Effector CD8-positive, alpha-beta T cell (primary cell): ENCODE measurements at regions not wholly inside any gene's neighbourhood (a gene's known extent, or its start where the extent isn't known, plus 50 kb on each side); places are given as distances from the start of the nearest gene placed in this dataset.

ENCODE experiments used
- DNase-seq: peaks from one replicate; lab custom pipeline; 2025; lab: John Stamatoyannopoulos, UW

DNA sequence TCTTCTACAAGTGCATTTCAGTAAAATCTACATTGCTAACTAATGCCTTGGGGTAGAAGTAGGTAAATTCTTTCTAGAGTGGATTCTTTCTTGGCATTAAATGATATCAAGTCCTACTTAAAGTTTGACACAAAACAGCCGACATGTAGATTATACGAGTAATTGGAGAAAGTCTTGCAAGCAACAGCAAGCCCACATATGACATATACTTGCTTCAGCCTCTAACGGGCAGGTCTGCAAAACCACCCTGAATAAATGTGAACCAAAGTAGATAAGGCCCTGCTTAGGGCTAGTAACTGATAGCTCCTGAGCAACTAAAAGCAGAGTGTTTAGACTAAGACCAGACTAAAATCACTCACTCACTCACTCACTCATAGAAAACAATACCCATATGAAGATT, 203.2 kb downstream of the LTN1 start:
- no peak for DNase-seq

DNA sequence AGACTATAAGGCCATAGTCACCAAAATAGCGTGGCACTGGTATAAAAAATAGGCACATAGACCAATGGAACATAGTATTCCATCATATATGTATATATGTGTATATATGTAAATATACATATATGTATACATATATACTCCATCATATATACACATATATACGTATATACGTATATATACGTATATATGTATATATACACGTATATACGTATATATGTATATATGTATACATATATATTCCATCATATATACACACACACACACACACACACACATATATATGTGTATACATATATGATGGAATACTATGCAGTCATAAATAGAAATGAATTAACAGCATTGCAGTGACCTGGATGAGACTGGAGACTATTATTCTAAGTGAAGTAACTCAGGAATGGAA, 204.6 kb downstream of the LTN1 start:
- no peak for DNase-seq

DNA sequence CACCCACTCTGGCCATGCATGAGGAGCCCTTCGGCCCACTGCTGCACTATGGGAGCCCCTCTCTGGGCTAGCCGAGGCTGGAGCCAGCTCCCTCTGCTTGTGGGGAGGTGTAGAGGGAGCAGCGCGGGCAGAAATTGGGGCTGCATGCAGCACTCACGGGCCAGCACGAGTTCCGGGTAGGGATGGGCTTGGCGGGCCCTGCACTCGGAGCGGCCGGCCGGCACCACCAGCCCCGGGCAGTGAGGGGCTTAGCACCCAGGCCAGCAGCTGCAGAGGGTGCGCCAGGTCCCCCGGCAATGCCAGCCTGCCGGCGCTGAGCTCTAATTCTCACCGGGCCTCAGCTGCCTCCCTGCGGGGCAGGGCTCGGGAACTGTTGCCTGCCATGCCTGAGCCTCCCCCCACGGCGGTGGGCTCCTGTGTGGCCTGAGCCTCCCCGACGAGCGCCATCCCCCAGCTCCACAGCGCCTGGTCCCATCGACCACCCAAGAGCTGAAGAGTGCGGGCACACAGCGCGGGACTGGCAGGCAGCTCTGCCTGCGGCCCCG, 209.0 kb downstream of the LTN1 start:
- DNase-seq: no peak

DNA sequence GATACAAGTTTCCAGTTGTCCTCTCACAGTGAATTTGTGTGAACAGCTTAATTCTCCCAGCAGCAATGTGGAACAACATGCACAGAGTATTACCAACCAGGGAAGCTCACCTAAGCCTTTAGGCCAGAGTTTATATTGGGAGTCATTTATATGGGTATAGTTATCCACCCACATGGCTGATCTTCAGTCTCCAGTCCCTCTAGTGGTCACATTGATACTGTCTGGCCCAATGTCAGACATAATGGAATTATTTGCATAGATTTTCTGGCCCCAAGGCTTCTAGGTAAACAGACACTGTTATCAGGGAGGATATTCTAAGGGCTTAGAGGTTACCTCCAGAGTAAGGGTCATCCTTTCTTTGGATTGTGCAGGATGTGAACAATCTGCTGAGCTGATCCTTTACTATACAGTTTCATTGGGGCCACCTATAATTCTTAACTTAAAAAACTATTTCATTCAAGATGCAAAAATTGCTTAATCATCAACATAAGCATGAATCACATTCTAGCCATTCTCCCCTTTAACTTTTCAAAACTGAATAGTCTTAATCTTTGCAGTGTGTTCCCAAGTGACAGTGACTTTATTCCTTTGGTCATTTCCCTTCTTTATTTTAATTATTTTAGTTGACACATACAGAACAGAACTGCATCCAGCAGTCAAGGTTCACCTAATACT, 210.9 kb downstream of the LTN1 start:
- no peak for DNase-seq

DNA sequence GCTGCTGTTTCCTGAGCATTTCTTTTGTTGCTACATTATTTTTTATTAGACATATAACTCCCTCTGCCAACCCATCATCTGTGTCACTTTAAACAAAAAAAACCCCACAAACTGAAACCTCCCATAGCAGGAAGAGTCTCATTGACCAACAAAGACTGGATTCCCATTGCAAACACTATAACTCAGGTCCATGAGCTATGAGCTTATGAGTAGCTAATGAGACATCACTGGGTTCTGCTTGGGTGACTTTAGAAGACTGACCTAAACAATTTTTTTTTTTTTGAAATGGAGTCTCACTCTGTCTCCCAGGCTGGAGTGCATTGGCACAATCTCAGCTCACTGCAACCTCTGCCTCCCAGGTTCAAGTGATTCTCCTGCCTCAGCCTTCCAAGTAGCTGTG, 212.8 kb downstream of the LTN1 start:
- DNase-seq: no peak

DNA sequence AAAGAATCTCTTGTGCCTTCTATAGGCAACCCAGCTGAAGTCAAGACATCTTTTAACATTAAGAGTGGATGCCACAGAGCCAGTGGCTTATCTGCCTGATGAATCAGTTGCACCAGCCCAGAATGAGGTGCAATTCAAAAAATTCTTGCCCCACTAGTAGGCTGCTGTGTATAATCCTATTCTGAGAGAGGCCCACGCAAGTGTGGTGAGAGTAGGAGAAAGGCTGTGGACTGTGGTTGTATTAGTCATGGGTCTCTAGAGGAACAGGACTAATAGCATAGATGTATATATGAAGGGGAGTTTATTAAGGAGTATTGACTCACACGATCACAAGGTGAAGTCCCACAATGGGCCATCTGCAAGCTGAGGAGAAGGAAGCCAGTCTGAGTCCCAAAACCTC, 216.4 kb downstream of the LTN1 start:
- no peak for DNase-seq

DNA sequence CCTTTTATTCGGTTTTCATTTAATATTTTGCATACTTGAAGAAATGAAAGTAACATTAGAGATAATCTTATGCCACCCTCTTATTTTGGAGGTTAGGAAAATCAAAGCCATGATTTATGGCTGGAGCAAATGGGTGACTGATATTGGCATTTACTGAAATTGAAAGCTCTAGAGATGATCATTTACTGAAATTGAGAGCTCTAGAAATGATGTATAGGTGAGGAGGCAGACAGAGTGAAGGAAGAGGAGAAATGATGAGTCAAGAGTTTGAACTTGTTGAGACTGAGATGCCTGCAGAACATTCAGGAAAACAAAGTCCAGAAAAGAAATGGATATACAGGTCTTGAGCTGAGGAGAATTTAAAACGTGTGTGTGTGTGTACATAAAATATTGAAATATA, 217.6 kb downstream of the LTN1 start:
- no peak for DNase-seq

DNA sequence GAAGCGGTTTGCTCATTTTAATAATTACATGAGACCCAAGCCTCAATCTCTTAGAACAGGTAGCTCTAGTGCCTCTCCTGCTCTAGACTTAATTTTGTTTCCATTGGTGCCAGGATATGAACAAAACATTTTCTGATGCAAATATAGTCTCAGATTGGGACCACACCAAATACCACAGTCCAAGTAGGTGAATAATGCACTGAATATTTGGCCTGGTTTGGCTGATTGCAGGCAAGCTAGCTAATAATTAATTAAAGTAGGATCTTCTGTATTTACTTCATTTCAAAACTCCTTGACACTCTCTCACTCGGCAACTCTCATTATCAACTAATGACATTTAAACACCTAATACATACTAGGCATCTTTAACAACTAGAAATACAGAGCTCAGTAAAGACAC, 219.6 kb downstream of the LTN1 start:
- DNase-seq: no peak

DNA sequence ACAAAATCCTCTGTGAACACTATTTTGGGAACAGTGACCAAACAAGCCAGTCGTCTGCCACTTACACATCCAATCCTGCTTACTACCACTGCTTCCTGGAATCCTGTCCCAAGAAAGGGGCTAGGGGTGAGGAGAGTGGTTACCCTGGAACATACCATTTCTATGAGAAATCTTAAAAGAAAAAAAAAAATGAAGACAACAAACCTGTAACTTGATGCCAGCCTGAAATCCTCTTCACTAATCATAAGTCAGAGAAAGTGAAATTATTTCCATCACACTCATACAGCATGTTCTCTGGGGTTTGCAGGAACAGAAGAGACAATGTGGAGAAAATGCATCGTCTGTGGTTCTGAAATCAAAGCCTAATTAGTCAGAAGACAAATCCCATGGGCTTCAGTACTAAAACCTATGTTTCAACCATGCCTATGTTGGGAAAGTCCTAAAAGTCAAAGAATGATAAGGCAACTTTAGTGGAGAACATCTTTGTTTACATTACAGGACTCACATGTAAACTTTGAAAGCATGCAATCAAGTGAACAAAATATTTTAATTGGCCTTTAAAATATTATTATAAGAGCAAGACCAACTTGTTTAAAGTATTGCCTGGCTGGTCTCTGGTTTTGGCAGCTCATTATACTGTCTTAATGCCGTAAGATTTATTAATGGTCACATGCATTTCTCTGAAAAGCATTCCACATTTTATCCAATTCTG, 220.7 kb downstream of the LTN1 start:
- DNase-seq: no peak

DNA sequence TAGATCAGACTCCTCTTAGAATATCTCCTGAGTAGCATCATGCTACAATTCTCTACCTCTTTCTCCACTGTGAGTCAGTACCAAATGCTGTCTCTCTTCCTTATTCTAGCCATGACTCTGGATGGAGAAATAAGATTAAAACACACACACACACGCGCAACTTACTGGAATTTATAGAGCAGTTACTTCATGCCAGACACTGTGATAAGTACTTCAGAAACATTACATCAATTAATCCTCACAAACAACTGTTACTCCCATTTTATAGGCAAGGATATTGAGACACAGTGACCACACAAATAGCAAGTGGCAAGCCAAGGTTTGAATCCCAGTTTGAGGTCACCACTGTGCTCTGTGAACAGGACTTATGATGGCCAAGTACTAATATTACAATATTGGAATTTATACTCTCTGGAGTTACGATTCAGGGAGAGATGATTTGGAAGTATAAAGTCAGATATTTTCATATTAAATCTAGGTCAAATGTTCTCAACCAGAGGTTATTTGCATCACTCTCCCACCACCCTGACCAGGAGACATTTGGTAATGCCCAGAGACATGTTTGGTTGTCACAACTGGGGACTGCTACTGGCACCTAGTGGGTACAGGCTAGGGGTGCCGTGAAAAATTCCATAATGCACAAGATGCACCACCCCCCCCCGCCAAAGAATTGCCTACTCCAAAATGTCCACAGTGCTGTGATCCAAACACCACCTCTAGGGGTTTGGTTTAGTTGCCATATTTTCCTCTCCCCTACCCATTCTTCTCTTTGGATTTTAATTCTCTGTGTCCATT, 221.6 kb downstream of the LTN1 start:
- no peak for DNase-seq

DNA sequence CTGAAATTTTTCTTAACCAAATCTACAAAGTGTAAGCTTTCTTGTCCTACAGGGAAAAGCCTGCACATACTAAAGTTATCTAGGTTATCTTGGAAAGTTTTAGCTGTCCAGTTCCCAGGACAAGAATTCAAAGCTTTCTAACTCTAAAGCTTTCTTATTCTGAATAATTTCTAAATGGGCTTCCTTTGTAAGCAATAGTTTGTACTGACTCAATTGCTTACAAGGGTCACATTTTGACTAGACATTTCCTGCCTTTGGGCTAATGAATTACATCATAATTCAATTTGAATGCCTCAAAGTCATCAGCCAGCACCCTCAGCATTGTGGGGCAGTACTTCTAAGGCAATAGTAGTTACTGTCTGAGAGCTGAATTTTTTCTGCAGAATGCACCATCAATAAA, 223.0 kb downstream of the LTN1 start:
- DNase-seq: no peak

DNA sequence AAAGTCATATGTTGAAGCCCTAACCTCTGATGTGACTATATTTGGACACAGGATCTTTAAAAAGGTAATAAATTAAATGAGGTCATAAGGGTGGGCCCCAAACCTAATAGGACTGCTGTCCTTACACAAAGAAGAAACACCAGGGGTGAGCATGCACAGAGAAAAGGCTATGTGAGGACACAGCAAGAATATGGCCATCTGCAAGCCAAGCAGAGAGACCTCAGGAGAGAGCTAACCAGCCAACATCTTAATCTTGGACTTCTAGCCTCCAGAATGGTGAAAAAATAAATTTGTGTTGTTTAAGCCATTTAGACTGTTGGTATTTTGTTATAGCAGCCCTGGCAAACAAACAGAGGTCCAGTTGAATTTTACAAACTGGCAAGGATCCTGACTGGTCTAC, 223.9 kb downstream of the LTN1 start:
- DNase-seq: no peak

DNA sequence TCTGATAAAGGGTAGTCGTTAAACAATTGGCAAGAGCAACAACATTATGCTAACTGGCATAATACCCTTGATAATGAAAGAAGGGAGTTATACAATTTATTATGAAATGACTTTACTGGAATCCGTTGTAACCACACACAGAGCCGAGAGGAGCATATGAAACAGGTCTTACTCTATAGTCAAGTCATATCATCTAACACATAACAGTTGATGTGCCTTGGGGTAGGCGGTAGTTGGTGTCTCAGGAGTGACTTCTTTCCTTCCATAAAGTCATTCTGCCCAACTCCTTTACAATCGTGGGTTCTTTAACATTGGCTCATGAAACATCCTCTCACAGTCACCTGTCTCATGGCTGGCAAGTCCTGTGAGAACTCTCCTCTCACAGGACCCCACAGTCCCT, 225.2 kb downstream of the LTN1 start:
- no peak for DNase-seq

DNA sequence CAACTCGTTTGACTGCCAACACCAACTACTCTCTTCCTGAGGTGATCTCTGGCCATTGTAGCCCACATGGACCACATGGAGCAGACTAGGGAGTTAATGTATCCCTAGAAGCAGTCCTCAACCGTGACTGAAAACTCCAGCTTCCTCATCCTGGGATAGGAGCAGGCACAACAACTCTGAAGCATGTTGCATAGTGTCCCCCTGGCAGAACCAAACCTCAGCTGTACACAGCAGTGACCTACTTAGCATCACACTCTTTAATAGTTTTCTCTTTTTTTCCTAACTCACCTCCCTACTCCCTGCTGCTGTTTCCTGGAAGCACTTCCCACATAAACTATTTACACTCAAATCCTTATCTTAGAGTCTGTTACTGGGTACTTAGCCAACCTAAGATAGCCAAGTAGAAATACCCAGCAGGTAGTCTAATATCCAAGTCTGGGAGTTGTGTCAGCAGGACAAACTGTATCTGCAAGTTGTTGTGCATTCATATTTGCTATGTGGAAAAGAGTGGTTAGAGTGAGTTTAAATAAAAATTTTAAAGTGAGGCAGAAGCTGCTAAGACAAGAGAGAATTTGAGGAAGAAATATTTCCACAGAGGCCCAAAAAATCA, 228.8 kb downstream of the LTN1 start:
- no peak for DNase-seq

DNA sequence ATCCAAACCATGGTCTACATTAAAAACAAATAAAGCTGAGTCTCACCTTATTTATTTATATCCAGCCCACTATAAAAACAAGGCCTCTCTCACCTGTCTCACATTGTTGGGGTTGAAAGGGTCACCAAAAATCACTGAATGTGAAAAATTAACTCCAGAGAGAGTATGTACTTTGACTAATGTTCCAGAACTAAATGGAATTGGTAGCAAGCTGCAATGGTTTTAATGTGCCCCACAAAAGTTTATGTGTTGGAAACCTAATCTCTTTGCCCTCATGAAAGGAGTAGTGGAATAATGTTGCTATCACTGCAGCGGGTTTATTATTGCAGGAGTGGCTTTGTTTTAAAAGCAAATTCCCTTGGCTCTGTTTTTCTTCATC, 230.3 kb downstream of the LTN1 start:
- no peak for DNase-seq

DNA sequence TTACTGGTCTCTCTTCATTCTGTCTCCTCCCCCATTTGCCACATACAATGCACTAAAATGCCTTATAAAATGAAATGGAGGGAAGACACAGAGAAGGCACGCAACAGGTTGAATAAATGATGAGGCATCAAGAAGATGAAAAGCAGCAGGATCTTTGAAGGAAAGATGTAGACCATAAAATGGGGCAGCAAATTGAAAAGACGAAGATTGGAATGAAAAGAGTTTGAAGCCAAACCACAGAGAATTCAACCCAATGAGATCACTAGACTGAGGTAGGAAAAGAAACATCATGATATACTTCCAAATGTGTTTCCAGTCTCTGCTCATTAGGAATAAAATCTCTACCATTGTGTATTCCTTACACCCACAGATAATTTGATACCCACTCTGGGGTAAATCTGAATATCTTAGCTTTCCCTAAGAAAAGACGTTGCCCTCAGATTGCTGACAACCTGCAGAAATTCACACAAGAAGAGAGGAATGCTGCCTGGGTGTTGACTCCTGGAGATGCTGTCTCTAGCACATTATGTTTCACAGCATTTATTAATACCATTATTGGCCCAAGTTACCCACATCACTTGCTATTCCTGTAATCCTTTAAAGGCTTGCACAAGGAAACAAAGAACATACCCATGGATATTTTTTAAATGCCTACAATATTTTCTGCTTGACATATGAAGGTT, 230.9 kb downstream of the LTN1 start:
- no peak for DNase-seq

DNA sequence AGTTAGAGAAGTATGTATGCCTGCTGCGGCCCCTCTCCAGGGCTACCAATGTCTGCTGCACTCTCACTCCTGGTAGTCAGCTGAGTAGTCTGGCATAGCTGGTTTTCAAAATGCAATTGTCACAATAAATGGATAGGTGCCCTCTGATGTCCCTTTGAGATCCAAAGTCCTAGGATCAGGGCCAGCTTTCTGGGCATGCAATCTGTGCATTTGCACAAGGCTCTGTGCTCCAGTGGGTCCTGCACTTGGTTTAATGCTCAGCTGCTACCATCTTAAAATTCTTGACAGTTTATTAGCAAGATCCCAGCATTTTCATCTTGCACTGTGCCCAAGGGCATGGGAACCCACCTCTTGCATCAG, 233.8 kb downstream of the LTN1 start:
- no peak for DNase-seq

DNA sequence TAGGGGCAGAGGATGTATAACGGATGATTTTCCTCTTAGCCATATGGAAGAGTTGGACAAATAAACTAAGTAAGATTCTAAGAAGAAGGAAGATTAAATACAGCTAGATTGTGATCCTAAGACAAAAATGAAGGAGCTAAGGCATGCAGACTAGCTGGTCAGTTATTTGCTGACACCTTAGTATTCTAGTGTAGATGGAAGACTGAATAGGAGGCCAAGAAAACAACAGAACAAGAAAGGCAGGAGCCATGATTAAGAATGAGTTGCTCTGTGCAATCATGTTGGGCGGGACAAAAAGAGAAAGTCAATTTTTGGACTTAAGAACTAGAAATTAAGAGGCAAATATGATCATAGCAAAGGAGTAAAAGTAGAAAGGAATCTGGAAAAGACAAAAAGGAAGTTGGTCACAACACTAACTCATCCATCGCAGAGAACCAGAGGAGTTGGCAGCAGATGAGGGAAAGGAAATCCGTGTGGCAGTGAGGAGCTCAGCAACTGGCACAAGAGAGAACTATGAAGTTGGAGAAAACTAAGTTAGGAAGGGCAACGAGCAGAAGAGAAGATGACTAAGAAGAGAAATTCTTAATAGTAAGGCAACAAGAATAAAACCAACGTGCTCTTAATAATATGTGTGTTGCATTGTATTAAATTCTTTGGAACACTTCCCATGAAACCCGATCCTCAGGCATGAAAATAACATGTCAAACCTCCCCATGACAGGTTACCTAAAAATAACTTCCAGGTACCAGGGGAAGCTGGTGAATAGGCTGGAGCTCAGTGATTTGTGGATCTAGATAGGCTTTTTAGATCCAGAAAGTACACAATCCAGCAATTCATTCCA, 234.4 kb downstream of the LTN1 start:
- DNase-seq: no peak

DNA sequence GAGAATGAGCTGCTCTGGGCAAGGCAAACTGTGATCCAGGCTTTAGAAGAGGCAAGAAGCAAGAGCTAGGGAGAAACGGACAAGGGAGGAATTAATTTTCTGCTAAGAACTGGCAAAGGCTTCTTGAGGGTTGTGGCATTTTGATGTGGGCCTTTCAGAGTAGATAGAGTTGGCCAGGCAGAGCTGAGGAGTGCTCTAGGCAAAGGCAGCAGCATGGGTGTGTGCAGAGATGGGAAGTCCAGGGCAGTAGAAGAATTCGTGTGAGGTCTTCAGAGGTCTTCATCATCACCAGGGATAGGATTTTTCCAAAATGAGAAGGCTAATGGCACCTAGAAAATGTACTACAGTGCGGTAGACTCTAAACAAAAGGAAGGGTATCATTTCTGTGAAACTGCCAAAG, 237.8 kb downstream of the LTN1 start:
- DNase-seq: no peak

DNA sequence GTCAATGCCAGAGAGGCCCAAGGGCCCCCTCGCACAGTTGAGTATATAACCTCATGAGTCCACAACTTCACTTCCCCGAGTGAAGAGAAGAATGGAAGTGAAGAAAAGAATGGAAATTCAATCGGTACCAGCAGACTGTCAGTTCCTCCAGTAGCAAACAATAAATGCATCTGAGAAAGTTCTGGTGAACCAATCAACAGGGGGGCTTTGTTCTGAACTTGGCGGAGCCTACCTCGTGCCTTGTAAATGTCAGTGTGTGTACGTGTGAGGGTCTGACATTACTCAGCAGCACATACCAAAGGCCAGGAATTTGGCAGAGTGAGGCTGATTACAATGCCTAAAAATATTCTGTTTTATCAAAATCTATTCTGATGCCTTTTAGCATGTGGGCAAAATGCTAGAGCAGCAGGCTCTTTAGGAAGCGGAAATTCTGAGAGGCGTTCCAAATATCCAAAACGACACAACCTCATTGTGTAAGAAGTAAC, 238.5 kb downstream of the LTN1 start:
- DNase-seq: no peak

DNA sequence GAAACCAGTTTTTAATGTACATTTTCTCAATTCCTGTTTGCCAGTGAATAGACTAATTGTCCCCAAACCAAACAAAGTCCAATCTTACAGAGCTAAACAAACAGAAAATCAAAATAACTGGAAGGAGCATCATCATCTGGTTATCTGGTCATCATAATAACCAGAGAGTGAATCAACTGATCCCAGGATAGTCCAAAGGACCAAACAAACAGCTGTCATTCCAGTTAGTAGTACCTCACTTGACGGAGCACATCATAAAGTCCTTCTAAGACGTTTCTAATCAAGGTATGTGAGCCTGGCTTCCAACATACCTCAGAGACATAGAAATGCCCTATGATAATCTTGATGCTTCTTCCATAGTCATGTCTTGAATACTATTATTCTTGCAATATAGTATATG, 240.5 kb downstream of the LTN1 start:
- DNase-seq: no peak
